HepG2 (cell line): ENCODE measurements at regions not wholly inside any gene's neighbourhood (a gene's known extent, or its start where the extent isn't known, plus 50 kb on each side); places are given as distances from the start of the nearest gene placed in this dataset.

Experiments
- ATAC-seq: fragments of 200-7000 bp; cut with Tn5 transposase; 3 replicates; pipeline ENCODE4 v1.9.1; 2020; ENCODE audit warnings: mild to moderate bottlenecking, moderate library complexity
- BruUV-seq: library from RNA; stranded (reverse); fragments of 400-500 nt; replicated peaks from 2 replicates; lab custom pipeline; 2021; lab: Mats Ljungman, UMichigan
- CTCF ChIA-PET: fragments of 300-600 bp; formaldehyde crosslinking; extraction: SDS; loops from one replicate; lab custom pipeline; 2021; ENCODE audit warnings: low total read pairs, inconsistent platforms, low intra/inter-chr PET ratio; lab: Yijun Ruan, JAX
- POLR2A ChIA-PET: fragments of 350-600 bp; sonication (Branson Sonifier 250); formaldehyde crosslinking; loops from one replicate; lab custom pipeline; 2020; ENCODE audit warnings: antibody characterized with exemption, inconsistent platforms; lab: Yijun Ruan, JAX
- DNase-seq: peaks from one replicate; pipeline ENCODE4 v3.0.0-alpha.2; 2015; ENCODE audit warnings: low spot score
- FAIRE-seq: peaks from 3 replicates; lab custom pipeline; 2011; peaks lifted over from hg19 to GRCh38; lab: Jason Lieb, UNC
- H2AFZ ChIP-seq: one replicate; pipeline ENCODE4 v1.6.1; 2011; ENCODE audit warnings: low read length, inconsistent platforms
- H3K27ac ChIP-seq: fragments of 300-600 bp; 3 replicates; pipeline ENCODE4 v1.8.0; 2011; ENCODE audit warnings: mixed run types, mild to moderate bottlenecking, mixed read lengths, low read length, inconsistent platforms; ENCODE audit not compliant: insufficient read depth; ENCODE audit errors: extremely low read length
- H3K27me3 ChIP-seq, 2 experiments: fragments of 200-600 bp in 1 of 2; 2 replicates in 1 of 2; 3 replicates in 1 of 2; pipeline versions ENCODE4 v1.6.0 to v1.8.0; 2011; ENCODE audit warnings: low read length in 2 of 2, mild to moderate bottlenecking in 2 of 2, moderate library complexity in 2 of 2, inconsistent platforms in 1 of 2; ENCODE audit not compliant: insufficient read depth in 2 of 2, control insufficient read depth in 1 of 2
- H3K36me3 ChIP-seq, 2 experiments: fragments of 200-600 bp in 1 of 2; replicated peaks in 1 of 2; 2 replicates in 1 of 2; 3 replicates in 1 of 2; pipeline versions ENCODE4 v1.5.1 to v1.8.0; 2011; ENCODE audit warnings: low read length in 2 of 2, inconsistent platforms in 1 of 2; ENCODE audit not compliant: insufficient read depth in 2 of 2, control insufficient read depth in 1 of 2
- H3K4me1 ChIP-seq: 2 replicates; pipeline ENCODE4 v1.5.1; 2012; ENCODE audit warnings: low read length, inconsistent platforms; ENCODE audit not compliant: insufficient read depth
- H3K4me2 ChIP-seq: 2 replicates; pipeline ENCODE4 v1.6.0; 2011; ENCODE audit warnings: low read depth, low read length, inconsistent platforms
- H3K4me3 ChIP-seq, 3 experiments: fragments of 200-600 bp in 1 of 3; sonication (generic), shearing (Covaris generic) in 1 of 3; replicated peaks in 1 of 3; 2 replicates each; pipeline ENCODE4 v1.5.1; 2011 to 2016; ENCODE audit warnings: low read length in 3 of 3, inconsistent platforms in 2 of 3, low read depth in 2 of 3, mild to moderate bottlenecking in 2 of 3, control low read depth in 1 of 3, mixed read lengths in 1 of 3; ENCODE audit not compliant: insufficient read depth in 1 of 3
- H3K79me2 ChIP-seq: one replicate; pipeline ENCODE4 v1.6.1; 2011; ENCODE audit warnings: low read length, inconsistent platforms; ENCODE audit not compliant: insufficient read depth
- H3K9ac ChIP-seq: 2 replicates; pipeline ENCODE4 v1.6.0; 2011; ENCODE audit warnings: mild to moderate bottlenecking, low read depth, low read length, inconsistent platforms; ENCODE audit not compliant: insufficient read depth
- H3K9me3 ChIP-seq: 2 replicates; pipeline ENCODE4 v1.5.1; 2012; ENCODE audit warnings: mild to moderate bottlenecking, low read length
- H4K20me1 ChIP-seq: 2 replicates; pipeline ENCODE4 v1.6.0; 2011; ENCODE audit warnings: inconsistent platforms, mild to moderate bottlenecking, low read length, moderate library complexity; ENCODE audit not compliant: insufficient read depth
- KLF9 ChIP-seq: IDR thresholded peaks from 2 replicates; pipeline ENCODE4 v1.6.1; 2016; ENCODE audit warnings: low read depth
- PITX1 ChIP-seq: sonication (generic); formaldehyde crosslinking; IDR thresholded peaks from 2 replicates; pipeline ENCODE4 v1.5.1; 2020; ENCODE audit warnings: mild to moderate bottlenecking, missing genetic modification reagents
- SRY ChIP-seq: sonication (generic); formaldehyde crosslinking; IDR thresholded peaks from 2 replicates; pipeline ENCODE4 v1.8.0; 2022; ENCODE audit warnings: mild to moderate bottlenecking, missing genetic modification reagents
- ZNF136 ChIP-seq: sonication (generic); formaldehyde crosslinking; IDR thresholded peaks from 2 replicates; pipeline ENCODE4 v1.8.1; 2022; ENCODE audit warnings: low read depth, mild to moderate bottlenecking, moderate library complexity, missing genetic modification reagents
- ZNF496 ChIP-seq: sonication (generic); formaldehyde crosslinking; IDR thresholded peaks from 2 replicates; pipeline ENCODE4 v1.8.1; 2023; ENCODE audit warnings: mild to moderate bottlenecking, moderate library complexity, missing genetic modification reagents; ENCODE audit not compliant: insufficient replicate concordance
- ZSCAN22 ChIP-seq: sonication (generic); formaldehyde crosslinking; IDR thresholded peaks from 2 replicates; pipeline ENCODE4 v1.4.0; 2020; ENCODE audit warnings: mild to moderate bottlenecking, missing genetic modification reagents
- WGBS: methylation state at CpG from one replicate; pipeline ENCODE4 v1.1.6; 2017; ENCODE audit warnings: low lambda C conversion rate; 5-methylcytosine and 5-hydroxymethylcytosine counted together
- in situ Hi-C: cut with HindIII; loops from 2 replicates; pipeline ENCODE4 v1.10.0; 2017; ENCODE audit warnings: low pct_unique_long_range_greater_than_20kb; ENCODE audit not compliant: extremely low pct_ligation_motif_present
- intact Hi-C: fragments of 100-400 bp; cut with micrococcal nuclease; formaldehyde crosslinking; loops from one replicate; pipeline ENCODE4 v1.10.0; 2022; ENCODE audit not compliant: unreplicated experiment
- TF ChIP-seq, protein P1 (sequence below): IDR thresholded peaks from 2 replicates; pipeline ENCODE4 v1.6.1; 2016; ENCODE audit warnings: low read depth
- TF ChIP-seq, protein P2 (sequence below): sonication (generic); formaldehyde crosslinking; IDR thresholded peaks from 2 replicates; pipeline ENCODE4 v1.4.0; 2020; ENCODE audit warnings: missing genetic modification reagents

DNA sequence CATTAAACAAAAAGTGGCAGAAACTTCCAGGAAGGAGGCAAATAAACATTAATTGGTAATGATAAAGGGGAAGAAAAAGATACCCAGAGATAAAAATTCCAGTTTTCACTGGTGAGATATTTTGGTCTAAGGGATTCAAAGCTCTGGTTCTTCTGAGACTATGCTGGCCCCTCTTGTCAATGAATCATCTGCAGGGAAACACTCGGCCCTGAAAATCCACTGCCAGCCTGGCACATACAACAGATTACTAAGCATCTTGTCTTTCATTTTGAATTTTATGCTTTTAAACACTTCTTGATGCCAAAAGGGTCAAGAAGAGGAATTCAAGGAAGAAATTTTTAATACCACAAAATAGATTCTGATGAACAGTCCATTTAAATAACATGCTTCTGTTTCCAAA, 1603.8 kb upstream of the ZEB2 start:
- H3K27ac ChIP-seq: no peak overlapping the region
- 4% methylated on average over 1 of the region's 1 CpG for WGBS
- in situ Hi-C loops (no loop called here), intact Hi-C loops (no loop called here)
- H3K4me1 ChIP-seq: no peaks in the 10 kb centered on the region
- TF ChIP-seq SRY (no peak), KLF9 (CRISPR knock-in tag) (no peak), ZNF136 (CRISPR knock-in tag) (no peak), PITX1 (no peak), ZSCAN22 (CRISPR knock-in tag) (no peak), ZNF496 (CRISPR knock-in tag) (no peak)
- TF ChIP-seq, protein P1, sequence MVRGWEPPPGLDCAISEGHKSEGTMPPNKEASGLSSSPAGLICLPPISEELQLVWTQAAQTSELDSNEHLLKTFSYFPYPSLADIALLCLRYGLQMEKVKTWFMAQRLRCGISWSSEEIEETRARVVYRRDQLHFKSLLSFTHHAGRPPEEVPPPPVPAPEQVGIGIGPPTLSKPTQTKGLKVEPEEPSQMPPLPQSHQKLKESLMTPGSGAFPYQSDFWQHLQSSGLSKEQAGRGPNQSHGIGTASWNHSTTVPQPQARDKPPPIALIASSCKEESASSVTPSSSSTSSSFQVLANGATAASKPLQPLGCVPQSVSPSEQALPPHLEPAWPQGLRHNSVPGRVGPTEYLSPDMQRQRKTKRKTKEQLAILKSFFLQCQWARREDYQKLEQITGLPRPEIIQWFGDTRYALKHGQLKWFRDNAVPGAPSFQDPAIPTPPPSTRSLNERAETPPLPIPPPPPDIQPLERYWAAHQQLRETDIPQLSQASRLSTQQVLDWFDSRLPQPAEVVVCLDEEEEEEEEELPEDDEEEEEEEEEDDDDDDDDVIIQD: no peak
- TF ChIP-seq, protein P2, sequence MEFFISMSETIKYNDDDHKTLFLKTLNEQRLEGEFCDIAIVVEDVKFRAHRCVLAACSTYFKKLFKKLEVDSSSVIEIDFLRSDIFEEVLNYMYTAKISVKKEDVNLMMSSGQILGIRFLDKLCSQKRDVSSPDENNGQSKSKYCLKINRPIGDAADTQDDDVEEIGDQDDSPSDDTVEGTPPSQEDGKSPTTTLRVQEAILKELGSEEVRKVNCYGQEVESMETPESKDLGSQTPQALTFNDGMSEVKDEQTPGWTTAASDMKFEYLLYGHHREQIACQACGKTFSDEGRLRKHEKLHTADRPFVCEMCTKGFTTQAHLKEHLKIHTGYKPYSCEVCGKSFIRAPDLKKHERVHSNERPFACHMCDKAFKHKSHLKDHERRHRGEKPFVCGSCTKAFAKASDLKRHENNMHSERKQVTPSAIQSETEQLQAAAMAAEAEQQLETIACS (CRISPR knock-in tag): no peak
- TF ChIP-seq, all 625 proteins: peak for 0
- H2AFZ ChIP-seq: no peak overlapping the region
- POLR2A ChIA-PET: no interaction called here
- no peaks in the 10 kb centered on the region for H4K20me1 ChIP-seq
- BruUV-seq: no TSS peak
- H3K9ac ChIP-seq: no peak overlapping the region
- DNase-seq (no peak), FAIRE-seq (no peak), ATAC-seq (no peak)
- H3K27me3 ChIP-seq: no peaks in the 10 kb centered on the region
- H3K4me2 ChIP-seq: no peak overlapping the region
- CTCF ChIA-PET: no interaction called here
- no peaks in the 10 kb centered on the region for H3K36me3 ChIP-seq
- H3K79me2 ChIP-seq: no peaks in the 10 kb centered on the region
- no peaks in the 10 kb centered on the region for H3K9me3 ChIP-seq
- H3K4me3 ChIP-seq: no peak overlapping the region
